ENCODE measurements at regions not wholly inside any gene's neighbourhood (a gene's known extent, or its start where the extent isn't known, plus 50 kb on each side); places are given as distances from the start of the nearest gene placed in this dataset.

DNA sequence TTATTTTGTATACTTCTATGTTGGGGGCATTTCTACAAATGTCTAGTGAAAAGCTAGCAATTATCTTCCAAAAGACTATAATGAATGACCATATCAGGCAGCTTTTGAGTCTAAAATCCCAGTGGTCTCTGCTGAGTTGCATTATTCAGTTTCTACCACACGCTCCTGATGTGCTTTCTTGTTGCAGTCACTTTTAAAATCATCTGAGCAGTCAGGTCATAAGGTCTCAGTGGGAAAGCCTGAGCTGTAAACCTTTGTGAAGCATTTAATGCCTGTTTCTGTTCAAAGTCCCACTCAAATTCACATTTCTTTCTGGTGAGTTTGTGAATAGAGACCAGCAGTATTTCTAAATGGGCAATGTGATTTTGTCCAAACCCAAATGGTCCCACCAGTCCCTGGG is 1681.5 kb downstream of the HACE1 start:
- CTCF ChIA-PET: no interaction called here
- TF ChIP-seq, protein P1, sequence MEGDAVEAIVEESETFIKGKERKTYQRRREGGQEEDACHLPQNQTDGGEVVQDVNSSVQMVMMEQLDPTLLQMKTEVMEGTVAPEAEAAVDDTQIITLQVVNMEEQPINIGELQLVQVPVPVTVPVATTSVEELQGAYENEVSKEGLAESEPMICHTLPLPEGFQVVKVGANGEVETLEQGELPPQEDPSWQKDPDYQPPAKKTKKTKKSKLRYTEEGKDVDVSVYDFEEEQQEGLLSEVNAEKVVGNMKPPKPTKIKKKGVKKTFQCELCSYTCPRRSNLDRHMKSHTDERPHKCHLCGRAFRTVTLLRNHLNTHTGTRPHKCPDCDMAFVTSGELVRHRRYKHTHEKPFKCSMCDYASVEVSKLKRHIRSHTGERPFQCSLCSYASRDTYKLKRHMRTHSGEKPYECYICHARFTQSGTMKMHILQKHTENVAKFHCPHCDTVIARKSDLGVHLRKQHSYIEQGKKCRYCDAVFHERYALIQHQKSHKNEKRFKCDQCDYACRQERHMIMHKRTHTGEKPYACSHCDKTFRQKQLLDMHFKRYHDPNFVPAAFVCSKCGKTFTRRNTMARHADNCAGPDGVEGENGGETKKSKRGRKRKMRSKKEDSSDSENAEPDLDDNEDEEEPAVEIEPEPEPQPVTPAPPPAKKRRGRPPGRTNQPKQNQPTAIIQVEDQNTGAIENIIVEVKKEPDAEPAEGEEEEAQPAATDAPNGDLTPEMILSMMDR (IDR thresholded peaks at IDR 0.05; ENCODE audit: insufficient read depth, low read length, missing control alignments): no peak
- POLR2A ChIA-PET: no interaction called here
- H3K4me3 ChIP-seq (ENCODE audit: low read depth, low read length): no peak overlapping the region
- no peak for DNase-seq (ENCODE audit: low read depth, low spot score)

DNA sequence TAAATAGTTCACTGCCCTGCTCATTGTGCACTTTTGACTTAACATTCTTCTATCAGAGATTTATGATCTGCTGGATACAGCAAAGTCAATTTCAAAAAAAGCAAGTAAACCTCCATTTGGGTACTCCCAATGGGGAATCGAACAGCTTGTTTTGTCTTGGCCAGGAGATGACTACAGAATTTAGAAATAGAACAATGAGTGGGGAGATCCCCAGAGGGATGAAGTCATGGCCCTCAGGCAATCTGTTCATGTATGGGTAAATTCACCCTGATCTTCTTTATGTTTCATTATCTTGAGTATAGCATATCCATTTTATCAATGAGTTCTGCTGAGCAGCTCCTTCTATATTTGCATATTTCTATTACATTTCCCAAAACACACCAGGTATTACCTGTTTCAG is 1681.9 kb downstream of the HACE1 start:
- TF ChIP-seq, protein P1 (IDR thresholded peaks at IDR 0.05; ENCODE audit: insufficient read depth, low read length, missing control alignments): no peak
- CTCF ChIA-PET: no interaction called here
- POLR2A ChIA-PET: no interaction called here
- no peak for DNase-seq (ENCODE audit: low read depth, low spot score)
- H3K4me3 ChIP-seq (ENCODE audit: low read depth, low read length): no peak overlapping the region

DNA sequence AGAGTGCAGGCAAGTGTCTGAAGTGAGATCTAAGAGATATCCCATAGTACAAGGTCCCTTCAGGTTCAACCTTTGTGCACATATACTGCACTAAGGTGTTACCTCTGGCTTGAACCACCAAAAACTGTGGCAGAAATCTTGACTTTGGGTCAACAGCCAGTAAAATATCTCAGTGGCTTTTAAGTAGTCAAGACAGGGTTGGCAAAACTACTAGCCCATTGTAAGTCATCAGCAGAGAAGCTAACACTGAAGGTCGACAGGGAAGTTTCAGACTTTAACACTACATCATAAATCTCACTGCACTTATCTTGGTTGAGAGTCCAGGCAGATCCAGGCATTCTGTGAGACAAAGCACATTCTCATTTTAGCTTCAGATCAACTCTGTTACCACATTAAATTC is 1684.7 kb downstream of the HACE1 start:
- H3K4me3 ChIP-seq (ENCODE audit: low read depth, low read length): no peak overlapping the region
- TF ChIP-seq, protein P1 (IDR thresholded peaks at IDR 0.05; ENCODE audit: insufficient read depth, low read length, missing control alignments): no peak
- no peak for DNase-seq (ENCODE audit: low read depth, low spot score)
- CTCF ChIA-PET: no interaction called here
- POLR2A ChIA-PET: no interaction called here

DNA sequence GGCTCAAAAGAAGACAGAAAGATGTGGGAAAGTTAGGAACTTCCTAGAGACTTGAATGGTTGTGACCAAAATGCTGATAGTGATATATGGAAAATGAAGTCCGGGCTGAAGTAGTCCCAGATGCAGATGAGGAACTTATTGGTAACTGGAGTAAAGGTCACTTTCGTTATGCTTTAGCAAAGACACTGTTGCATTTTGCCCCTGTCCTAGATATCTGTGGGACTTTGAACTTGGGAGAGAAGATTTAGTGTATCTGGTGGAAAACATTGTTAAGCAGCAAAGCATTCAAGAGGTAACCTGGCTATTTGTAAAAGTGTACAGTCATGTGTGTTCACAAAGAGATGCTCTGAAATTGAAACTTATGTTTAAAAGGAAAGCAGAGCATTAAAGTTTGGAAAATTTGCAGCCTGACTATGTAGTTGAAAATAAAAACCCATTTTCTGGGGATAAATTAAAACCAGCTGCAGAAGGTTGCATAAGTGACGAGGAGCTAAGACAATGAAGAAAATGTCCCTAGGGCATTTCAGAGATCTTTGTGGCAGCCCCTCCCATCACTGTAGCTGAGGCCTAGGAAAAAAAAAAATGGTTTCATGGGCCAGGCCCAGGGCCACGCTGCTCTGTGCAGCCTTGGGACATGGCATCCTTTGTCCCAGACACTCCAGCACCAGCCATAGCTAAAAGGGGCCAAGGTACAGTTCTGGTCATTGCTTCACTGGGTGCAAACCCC is 1692.2 kb downstream of the HACE1 start:
- no peak for DNase-seq (ENCODE audit: low read depth, low spot score)
- ChIA-PET POLR2A (no interaction called here), CTCF (no interaction called here)
- H3K4me3 ChIP-seq (ENCODE audit: low read depth, low read length): no peak overlapping the region
- TF ChIP-seq, protein P1 (IDR thresholded peaks at IDR 0.05; ENCODE audit: insufficient read depth, low read length, missing control alignments): no peak

DNA sequence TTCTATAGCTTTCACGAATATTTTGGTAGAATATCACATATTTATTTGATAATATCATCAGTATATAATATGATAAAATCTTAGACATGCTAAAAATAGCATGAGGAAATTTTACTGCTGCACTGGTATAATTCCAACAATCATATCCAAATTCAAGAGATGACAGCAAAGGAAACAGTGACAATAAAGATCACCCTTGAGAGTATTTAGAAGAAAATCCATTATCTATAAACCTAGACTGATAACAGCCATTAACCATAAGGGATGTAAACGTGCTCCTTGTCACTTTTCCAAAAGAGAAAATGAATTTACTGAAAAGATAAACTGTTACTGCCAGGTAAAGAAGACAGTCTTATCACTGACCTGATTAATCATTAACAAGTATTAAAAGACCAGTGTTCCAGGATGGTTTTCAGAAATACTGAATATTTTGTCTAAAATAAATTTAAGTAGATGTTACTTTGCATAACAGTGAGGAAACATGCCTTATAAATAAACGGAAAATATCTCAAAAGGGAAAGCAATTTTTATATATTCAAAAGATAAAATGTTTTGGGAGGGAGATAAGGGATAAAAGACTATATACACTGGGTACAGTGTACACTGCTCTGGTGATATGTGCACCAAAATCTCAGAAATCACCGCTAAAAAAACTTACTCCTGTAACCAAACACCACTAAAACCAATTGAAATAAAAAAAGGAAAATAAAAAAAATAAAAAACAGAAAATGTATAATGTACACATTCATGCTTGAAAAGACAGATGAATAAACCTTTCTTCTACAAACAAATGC is 1704.7 kb downstream of the HACE1 start:
- CTCF ChIA-PET: no interaction called here
- TF ChIP-seq, protein P1 (IDR thresholded peaks at IDR 0.05; ENCODE audit: insufficient read depth, low read length, missing control alignments): no peak
- POLR2A ChIA-PET: no interaction called here
- no peak for DNase-seq (ENCODE audit: low read depth, low spot score)
- H3K4me3 ChIP-seq (ENCODE audit: low read depth, low read length): no peak overlapping the region

DNA sequence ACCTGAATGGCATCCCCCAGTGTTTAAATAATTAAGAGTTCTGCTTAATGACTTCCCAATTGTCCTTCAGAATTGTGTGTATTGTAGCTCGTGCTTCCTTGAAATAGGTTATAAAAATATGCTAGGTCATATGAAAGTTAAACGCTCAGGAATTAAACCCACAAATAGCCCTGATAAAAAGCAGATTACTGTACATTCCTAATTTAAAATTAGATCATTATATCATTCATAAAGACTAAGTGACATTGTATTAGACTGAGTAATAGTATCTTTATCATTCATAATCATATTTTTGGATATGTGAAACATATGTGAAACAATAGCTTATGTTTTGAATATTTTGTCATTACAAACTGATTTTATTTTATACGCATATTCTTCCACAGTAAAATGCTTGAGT is 1706.7 kb downstream of the HACE1 start:
- TF ChIP-seq, protein P1 (IDR thresholded peaks at IDR 0.05; ENCODE audit: insufficient read depth, low read length, missing control alignments): no peak
- CTCF ChIA-PET: no interaction called here

More for the DNA sequence above, 1706.7 kb downstream of the HACE1 start:
- no peak overlapping the region for H3K4me3 ChIP-seq (ENCODE audit: low read depth, low read length)
- no peak for DNase-seq (ENCODE audit: low read depth, low spot score)
- POLR2A ChIA-PET: no interaction called here
